Fibroblast of lung (primary cell): ENCODE measurements at regions not wholly inside any gene's neighbourhood (a gene's known extent, or its start where the extent isn't known, plus 50 kb on each side); places are given as distances from the start of the nearest gene placed in this dataset.

Experiments
- DNase-seq, 2 donors: peaks; one replicate each; pipeline versions ENCODE4 v3.0.0 to v3.0.0-alpha.2; 2010; ENCODE audit warnings: low read depth in 2 of 2
- H2AFZ ChIP-seq: 2 replicates; pipeline ENCODE4 v1.5.1; 2012; ENCODE audit warnings: low read length, control low read depth, inconsistent platforms
- H3K27ac ChIP-seq: 2 replicates; pipeline ENCODE4 v1.5.1; 2011; ENCODE audit warnings: low read length, control low read depth; ENCODE audit not compliant: insufficient read depth
- H3K27me3 ChIP-seq: 2 replicates; pipeline ENCODE4 v1.5.1; 2011; ENCODE audit warnings: mild to moderate bottlenecking, low read length; ENCODE audit not compliant: control insufficient read depth, insufficient read depth
- H3K36me3 ChIP-seq: 2 replicates; pipeline ENCODE4 v1.5.1; 2011; ENCODE audit warnings: low read length; ENCODE audit not compliant: control insufficient read depth, insufficient read depth
- H3K4me1 ChIP-seq: 2 replicates; pipeline ENCODE4 v1.5.1; 2011; ENCODE audit warnings: low read length; ENCODE audit not compliant: control insufficient read depth, insufficient read depth; ENCODE audit errors: extremely low read depth
- H3K4me2 ChIP-seq: 2 replicates; pipeline ENCODE4 v1.5.1; 2011; ENCODE audit warnings: low read length, control low read depth; ENCODE audit not compliant: insufficient read depth; ENCODE audit errors: extremely low read depth
- H3K4me3 ChIP-seq, 4 experiments: fragments of 200-600 bp in 1 of 4; sonication (generic) in 1 of 4; replicated peaks in 1 of 4; 2 replicates each; pipeline ENCODE4 v1.5.1; 2011 to 2016; ENCODE audit warnings: low read length in 4 of 4, low read depth in 3 of 4, mild to moderate bottlenecking in 3 of 4, control low read depth in 2 of 4, inconsistent platforms in 1 of 4, mixed read lengths in 1 of 4; ENCODE audit not compliant: insufficient read depth in 1 of 4; ENCODE audit errors: control extremely low read depth in 1 of 4
- H3K79me2 ChIP-seq: 2 replicates; pipeline ENCODE4 v1.5.1; 2012; ENCODE audit warnings: mild to moderate bottlenecking, low read length, inconsistent platforms; ENCODE audit not compliant: control insufficient read depth, insufficient read depth
- H3K9ac ChIP-seq: 2 replicates; pipeline ENCODE4 v1.5.1; 2011; ENCODE audit warnings: mild to moderate bottlenecking, low read length, control low read depth; ENCODE audit not compliant: insufficient read depth
- H3K9me3 ChIP-seq: 2 replicates; pipeline ENCODE4 v1.5.1; 2012; ENCODE audit warnings: low read depth, low read length; ENCODE audit not compliant: control insufficient read depth, insufficient read depth
- H4K20me1 ChIP-seq: 2 replicates; pipeline ENCODE4 v1.5.1; 2011; ENCODE audit warnings: low read length; ENCODE audit not compliant: control insufficient read depth, insufficient read depth; ENCODE audit errors: extremely low read depth
- EZH2 ChIP-seq: IDR thresholded peaks from 2 replicates; pipeline ENCODE4 v1.5.1; 2012; ENCODE audit warnings: low read length, control low read depth, mild to moderate bottlenecking; ENCODE audit errors: missing control alignments
- TF ChIP-seq, protein P1 (sequence below), 2 donors: IDR thresholded peaks in 1 of 2; conservative IDR thresholded peaks in 1 of 2; 1 replicate in 1 of 2; 2 replicates in 1 of 2; pipeline ENCODE4 v1.5.1; 2011 to 2012; ENCODE audit warnings: low read length in 2 of 2, control low read depth in 1 of 2, inconsistent platforms in 1 of 2, low read depth in 1 of 2, mild to moderate bottlenecking in 1 of 2

DNA sequence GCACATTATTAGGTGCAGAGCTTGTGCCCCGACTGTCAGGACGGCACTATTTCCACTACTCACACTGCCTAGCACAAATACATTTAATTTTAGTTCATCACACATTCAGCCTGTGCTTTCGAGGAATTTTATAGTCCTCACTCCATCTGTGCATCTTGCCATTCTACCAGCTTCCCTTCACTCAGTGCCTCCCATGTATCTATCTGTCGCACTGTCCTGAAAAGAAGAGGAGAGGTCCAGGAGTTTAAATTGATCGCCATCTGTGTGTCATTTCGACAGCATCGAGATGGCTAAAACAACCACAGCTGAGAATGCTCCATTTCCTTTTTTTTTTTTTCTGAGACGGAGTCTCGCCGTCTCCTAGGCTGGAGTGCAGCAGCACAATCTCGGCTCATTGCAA lies 97.6 kb upstream of the FOXN3 start:
- H3K36me3 ChIP-seq: no peaks in the 10 kb centered on the region
- no peak overlapping the region for H3K9ac ChIP-seq
- DNase-seq: no peak
- H3K27ac ChIP-seq: no peak overlapping the region
- no peaks in the 10 kb centered on the region for H4K20me1 ChIP-seq
- H3K4me1 ChIP-seq: peaks cover 4% of the 10 kb centered on the region
- no peak overlapping the region for H3K4me3 ChIP-seq
- H3K9me3 ChIP-seq: no peaks in the 10 kb centered on the region
- no peak overlapping the region for H2AFZ ChIP-seq
- H3K27me3 ChIP-seq: no peaks in the 10 kb centered on the region
- H3K79me2 ChIP-seq: no peaks in the 10 kb centered on the region
- TF ChIP-seq EZH2: no peak
- TF ChIP-seq, protein P1, sequence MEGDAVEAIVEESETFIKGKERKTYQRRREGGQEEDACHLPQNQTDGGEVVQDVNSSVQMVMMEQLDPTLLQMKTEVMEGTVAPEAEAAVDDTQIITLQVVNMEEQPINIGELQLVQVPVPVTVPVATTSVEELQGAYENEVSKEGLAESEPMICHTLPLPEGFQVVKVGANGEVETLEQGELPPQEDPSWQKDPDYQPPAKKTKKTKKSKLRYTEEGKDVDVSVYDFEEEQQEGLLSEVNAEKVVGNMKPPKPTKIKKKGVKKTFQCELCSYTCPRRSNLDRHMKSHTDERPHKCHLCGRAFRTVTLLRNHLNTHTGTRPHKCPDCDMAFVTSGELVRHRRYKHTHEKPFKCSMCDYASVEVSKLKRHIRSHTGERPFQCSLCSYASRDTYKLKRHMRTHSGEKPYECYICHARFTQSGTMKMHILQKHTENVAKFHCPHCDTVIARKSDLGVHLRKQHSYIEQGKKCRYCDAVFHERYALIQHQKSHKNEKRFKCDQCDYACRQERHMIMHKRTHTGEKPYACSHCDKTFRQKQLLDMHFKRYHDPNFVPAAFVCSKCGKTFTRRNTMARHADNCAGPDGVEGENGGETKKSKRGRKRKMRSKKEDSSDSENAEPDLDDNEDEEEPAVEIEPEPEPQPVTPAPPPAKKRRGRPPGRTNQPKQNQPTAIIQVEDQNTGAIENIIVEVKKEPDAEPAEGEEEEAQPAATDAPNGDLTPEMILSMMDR (conservative IDR thresholded peaks at IDR 0.05 in 1 of 2, IDR thresholded peaks at IDR 0.05 in 1 of 2; ENCODE audit: low read depth in 1 of 2, low read length in 2 of 2): no peak
- H3K4me2 ChIP-seq: no peak overlapping the region

DNA sequence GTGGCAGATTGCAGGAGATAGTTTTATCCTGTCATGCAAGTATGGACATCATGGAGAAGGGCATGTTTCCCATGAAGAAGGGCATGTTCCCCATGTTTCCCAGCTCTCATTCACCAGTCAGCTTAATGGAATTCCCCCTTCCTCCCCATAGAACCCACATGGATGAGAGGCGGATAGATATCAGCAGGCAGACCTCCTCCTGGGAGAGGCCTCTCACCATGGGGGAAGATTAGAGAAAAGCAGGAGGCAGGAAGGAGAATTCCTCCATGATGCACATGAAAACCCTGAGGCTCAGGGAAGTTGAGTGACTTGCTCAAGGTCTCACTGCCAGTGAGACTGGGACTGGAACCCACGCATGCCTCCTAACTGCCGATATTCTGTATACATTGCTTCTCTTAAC lies 92.9 kb upstream of the FOXN3 start:
- no peak overlapping the region for H3K9ac ChIP-seq
- no peaks in the 10 kb centered on the region for H3K9me3 ChIP-seq
- DNase-seq: peak; percentile 39 to 87
- no peak for TF ChIP-seq EZH2
- TF ChIP-seq, protein P1 (conservative IDR thresholded peaks at IDR 0.05 in 1 of 2, IDR thresholded peaks at IDR 0.05 in 1 of 2; ENCODE audit: low read depth in 1 of 2, low read length in 2 of 2): no peak
- H3K4me3 ChIP-seq: no peak overlapping the region
- no peaks in the 10 kb centered on the region for H3K36me3 ChIP-seq
- H4K20me1 ChIP-seq: no peaks in the 10 kb centered on the region
- H3K4me1 ChIP-seq: peaks cover 12% of the 10 kb centered on the region
- no peak overlapping the region for H3K4me2 ChIP-seq
- no peaks in the 10 kb centered on the region for H3K79me2 ChIP-seq
- no peaks in the 10 kb centered on the region for H3K27me3 ChIP-seq
- H3K27ac ChIP-seq: no peak overlapping the region
- no peak overlapping the region for H2AFZ ChIP-seq

DNA sequence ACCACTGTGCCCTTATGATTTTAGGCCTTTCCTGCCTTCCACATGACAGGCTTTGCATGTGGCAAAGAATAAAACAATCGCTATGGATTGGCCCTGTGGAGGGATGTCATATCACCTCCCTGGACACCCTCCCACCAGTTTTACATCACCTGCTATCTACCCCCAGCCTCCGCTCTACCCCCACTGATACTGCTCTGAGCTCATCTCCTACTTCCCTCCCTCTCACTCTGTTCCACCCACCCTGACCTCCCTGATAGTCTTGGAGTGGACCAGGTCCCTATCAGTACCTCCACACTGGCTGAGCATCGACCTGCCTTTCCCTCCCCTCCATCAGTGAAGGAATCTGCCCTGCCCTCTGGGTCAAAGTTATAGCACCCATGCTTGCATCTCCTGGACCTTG lies 91.8 kb upstream of the FOXN3 start:
- no peak for DNase-seq
- Histone ChIP-seq H3K9me3 (no peaks in the 10 kb centered on the region), H4K20me1 (no peaks in the 10 kb centered on the region), H3K9ac (no peak overlapping the region), H3K27ac (no peak overlapping the region), H3K4me2 (no peak overlapping the region), H3K4me1 (peaks cover 19% of the 10 kb centered on the region), H3K27me3 (no peaks in the 10 kb centered on the region), H3K79me2 (no peaks in the 10 kb centered on the region), H3K36me3 (no peaks in the 10 kb centered on the region), H2AFZ (no peak overlapping the region), H3K4me3 (no peak overlapping the region)
- TF ChIP-seq EZH2: no peak
- TF ChIP-seq, protein P1 (conservative IDR thresholded peaks at IDR 0.05 in 1 of 2, IDR thresholded peaks at IDR 0.05 in 1 of 2; ENCODE audit: low read depth in 1 of 2, low read length in 2 of 2): no peak
